Right atrium auricular region (tissue), 2 donors: ENCODE measurements at regions not wholly inside any gene's neighbourhood (a gene's known extent, or its start where the extent isn't known, plus 50 kb on each side); places are given as distances from the start of the nearest gene placed in this dataset.

Experiments
- DNase-seq: peaks from one replicate; pipeline ENCODE4 v3.0.0-alpha.2; 2019; ENCODE audit warnings: low spot score
- H3K27ac ChIP-seq, 2 donors: fragments of 200-600 bp; sonication (generic); 1 replicate in 1 of 2; 2 replicates in 1 of 2; pipeline ENCODE4 v1.5.1; 2016 to 2019
- H3K27me3 ChIP-seq, 2 donors: fragments of 200-600 bp; sonication (generic); one replicate each; pipeline versions ENCODE4 v1.5.1 to v1.6.0; 2017 to 2019
- H3K36me3 ChIP-seq: fragments of 200-600 bp; sonication (generic); one replicate; pipeline ENCODE4 v1.5.1; 2016
- H3K4me1 ChIP-seq, 2 donors: fragments of 200-600 bp; sonication (generic); one replicate each; pipeline versions ENCODE4 v1.5.1 to v1.6.0; 2017 to 2019
- H3K4me3 ChIP-seq, 2 donors: fragments of 200-600 bp; sonication (generic); 1 replicate in 1 of 2; 2 replicates in 1 of 2; pipeline ENCODE4 v1.5.1; 2017 to 2019; ENCODE audit warnings: mild to moderate bottlenecking in 1 of 2, moderate library complexity in 1 of 2
- H3K9me3 ChIP-seq, 2 donors: fragments of 200-600 bp; sonication (generic); one replicate each; pipeline ENCODE4 v1.5.1; 2019
- CTCF ChIP-seq, 2 donors: fragments of 200-600 bp; sonication (generic); IDR thresholded peaks; one replicate each; pipeline ENCODE4 v1.5.1; 2019; ENCODE audit warnings: antibody characterized with exemption in 2 of 2

- no peaks in the 10 kb centered on the region for H3K27me3 ChIP-seq
- H3K27ac ChIP-seq = no peak overlapping the region
- TF ChIP-seq CTCF (IDR thresholded peaks at IDR 0.05) = no peak
- DNase-seq = no peak
- no peak overlapping the region for H3K4me3 ChIP-seq
- no peaks in the 10 kb centered on the region for H3K9me3 ChIP-seq
- H3K4me1 ChIP-seq = no peaks in the 10 kb centered on the region
- no peaks in the 10 kb centered on the region for H3K36me3 ChIP-seq
These were observed 92.5 kb upstream of the KL start for GRCh38 chr13:32923725-32924124.

GRCh38 chr13:32924886-32925285 is 91.3 kb upstream of the KL start:
- TF ChIP-seq CTCF (IDR thresholded peaks at IDR 0.05) = no peak
- Histone ChIP-seq H3K4me3 (no peak overlapping the region), H3K27me3 (no peaks in the 10 kb centered on the region), H3K27ac (no peak overlapping the region), H3K36me3 (no peaks in the 10 kb centered on the region), H3K9me3 (peaks cover 0 to 6% of the 10 kb centered on the region in 2 donors), H3K4me1 (no peaks in the 10 kb centered on the region)
- DNase-seq = no peak

- no peak for DNase-seq
These were observed 90.7 kb upstream of the KL start for GRCh38 chr13:32925506-32925905.

GRCh38 chr13:32932376-32932775 is 83.8 kb upstream of the KL start:
- DNase-seq = no peak
- H3K27me3 ChIP-seq = no peaks in the 10 kb centered on the region
- H3K36me3 ChIP-seq = no peaks in the 10 kb centered on the region
- H3K9me3 ChIP-seq = peaks cover 0 to 22% of the 10 kb centered on the region in 2 donors
- H3K4me3 ChIP-seq = no peak overlapping the region
- no peak overlapping the region for H3K27ac ChIP-seq
- TF ChIP-seq CTCF (IDR thresholded peaks at IDR 0.05) = no peak
- no peaks in the 10 kb centered on the region for H3K4me1 ChIP-seq

More at GRCh38 chr13:32925506-32925905, 90.7 kb upstream of the KL start:
- no peaks in the 10 kb centered on the region for H3K27me3 ChIP-seq
- no peak overlapping the region for H3K4me3 ChIP-seq
- H3K36me3 ChIP-seq = no peaks in the 10 kb centered on the region
- no peaks in the 10 kb centered on the region for H3K4me1 ChIP-seq
- H3K27ac ChIP-seq = no peak overlapping the region
- peaks cover 0 to 12% of the 10 kb centered on the region in 2 donors for H3K9me3 ChIP-seq
- no peak for TF ChIP-seq CTCF (IDR thresholded peaks at IDR 0.05)

GRCh38 chr13:32936716-32937115 is 79.5 kb upstream of the KL start:
- H3K27ac ChIP-seq = no peak overlapping the region
- no peak overlapping the region for H3K4me3 ChIP-seq
- H3K27me3 ChIP-seq = no peaks in the 10 kb centered on the region
- H3K36me3 ChIP-seq = no peaks in the 10 kb centered on the region
- H3K9me3 ChIP-seq = peaks cover 0 to 2% of the 10 kb centered on the region in 2 donors
- DNase-seq = no peak
- no peaks in the 10 kb centered on the region for H3K4me1 ChIP-seq
- no peak for TF ChIP-seq CTCF (IDR thresholded peaks at IDR 0.05)

- Histone ChIP-seq H3K27me3 (no peaks in the 10 kb centered on the region), H3K9me3 (no peaks in the 10 kb centered on the region)
- no peak for DNase-seq
These were observed 77.9 kb upstream of the KL start for GRCh38 chr13:32938314-32938713.

More at GRCh38 chr13:32938314-32938713, 77.9 kb upstream of the KL start:
- Histone ChIP-seq H3K4me1 (no peaks in the 10 kb centered on the region), H3K4me3 (no peak overlapping the region), H3K36me3 (no peaks in the 10 kb centered on the region), H3K27ac (no peak overlapping the region)
- no peak for TF ChIP-seq CTCF (IDR thresholded peaks at IDR 0.05)
